ENCODE measurements at regions not wholly inside any gene's neighbourhood (a gene's known extent, or its start where the extent isn't known, plus 50 kb on each side); places are given as distances from the start of the nearest gene placed in this dataset.
"Not testable (repeated sequence)": the region's sequence is repeated elsewhere in the genome, so short reads cannot be mapped to it uniquely, and the experiment has no call there.

DNA sequence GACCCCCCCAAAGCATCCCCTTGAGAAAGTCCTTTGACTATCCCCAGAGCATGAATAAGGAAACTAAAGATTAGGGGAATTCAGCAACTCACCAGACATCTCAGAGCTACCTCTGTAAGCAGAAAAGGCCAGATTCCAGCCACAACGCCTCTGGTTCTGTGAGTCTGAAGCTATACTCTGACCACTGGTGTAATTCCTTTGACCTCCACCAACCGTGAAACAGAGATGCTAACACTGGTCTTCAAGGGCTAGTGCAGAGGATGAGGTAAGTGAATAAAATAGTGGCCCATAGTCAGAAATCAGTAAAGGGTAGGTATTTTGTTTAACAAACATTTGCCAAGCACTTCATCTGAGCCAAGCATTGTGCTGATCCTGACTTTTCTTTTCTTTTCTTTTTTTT lies 353.4 kb downstream of the NPIPA8 start:
- no peak for DNase-seq

DNA sequence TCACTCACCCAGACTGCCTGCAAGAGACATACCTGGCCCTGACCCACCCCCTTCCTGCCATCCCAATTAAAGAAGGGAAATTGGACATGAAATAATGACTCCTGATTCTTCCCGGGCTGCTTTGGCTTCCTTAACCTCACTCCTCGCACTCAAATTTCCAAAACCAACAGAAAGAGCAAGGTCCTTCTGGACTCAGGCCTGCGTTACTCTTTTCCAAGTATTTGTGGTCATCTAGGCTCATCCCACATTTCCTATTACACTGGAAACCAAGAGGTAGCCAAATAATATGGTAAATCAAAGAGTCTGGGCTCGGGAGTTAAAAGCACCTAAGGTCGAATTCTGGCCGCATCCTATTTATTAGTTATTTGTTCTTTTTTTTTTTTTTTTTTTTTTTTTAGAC lies 359.3 kb downstream of the NPIPA8 start:
- DNase-seq, result no peak

- no peak for DNase-seq
These were observed 364.0 kb downstream of the NPIPA8 start for GRCh38 chr16:17972460-17972943.

DNA sequence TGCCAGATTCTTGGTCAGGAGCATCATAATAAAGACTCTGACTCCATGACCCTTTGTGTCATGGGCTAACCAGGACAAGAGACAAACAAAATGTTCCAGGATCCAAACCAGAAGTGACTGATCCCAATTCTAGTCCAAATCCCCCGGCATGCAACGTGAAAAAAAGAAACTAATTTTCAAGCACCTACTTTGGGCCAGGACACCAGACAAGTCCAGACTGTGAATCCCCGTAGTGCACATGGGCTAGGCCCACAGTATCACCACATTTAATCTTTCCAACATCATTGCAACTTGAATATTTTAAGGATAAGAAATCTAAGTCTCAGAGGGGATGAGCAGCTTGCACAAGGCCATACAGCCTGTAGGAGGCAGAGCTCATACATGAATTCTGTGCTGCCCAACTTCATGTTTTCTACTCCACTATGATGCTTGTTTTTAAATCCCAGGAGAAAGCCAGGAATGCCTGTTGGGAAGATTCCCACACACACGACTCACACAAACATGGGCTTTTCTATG lies 365.7 kb downstream of the NPIPA8 start:
- DNase-seq, result no peak

DNA sequence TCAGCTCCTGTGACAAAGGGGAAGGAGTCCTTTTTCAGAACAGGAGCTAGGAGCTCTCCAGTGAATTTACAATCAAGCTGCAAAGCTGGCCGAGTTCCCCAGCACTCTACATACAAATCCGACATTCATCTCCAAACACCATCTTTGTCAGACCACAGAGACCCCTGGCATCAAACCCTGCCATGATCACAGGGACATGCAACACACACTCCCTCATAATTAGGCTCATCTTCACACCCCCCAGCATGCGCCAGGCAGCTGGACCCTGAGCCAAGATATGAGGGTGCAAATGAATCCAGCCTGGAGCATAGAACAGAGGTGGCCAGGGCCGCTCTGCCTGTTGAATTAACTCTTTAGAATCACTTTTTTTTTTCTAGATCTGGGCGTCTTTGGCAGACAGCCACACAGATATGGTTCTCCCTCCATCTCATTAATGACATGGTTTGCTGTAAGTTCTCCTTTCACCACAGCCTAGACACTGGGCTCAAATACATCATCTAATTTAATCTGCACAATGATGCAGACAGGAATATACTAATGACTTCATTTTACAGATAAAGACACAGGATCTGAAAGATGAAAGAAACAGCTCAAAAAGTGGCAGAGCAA lies 366.3 kb downstream of the NPIPA8 start:
- DNase-seq, result no peak

DNA sequence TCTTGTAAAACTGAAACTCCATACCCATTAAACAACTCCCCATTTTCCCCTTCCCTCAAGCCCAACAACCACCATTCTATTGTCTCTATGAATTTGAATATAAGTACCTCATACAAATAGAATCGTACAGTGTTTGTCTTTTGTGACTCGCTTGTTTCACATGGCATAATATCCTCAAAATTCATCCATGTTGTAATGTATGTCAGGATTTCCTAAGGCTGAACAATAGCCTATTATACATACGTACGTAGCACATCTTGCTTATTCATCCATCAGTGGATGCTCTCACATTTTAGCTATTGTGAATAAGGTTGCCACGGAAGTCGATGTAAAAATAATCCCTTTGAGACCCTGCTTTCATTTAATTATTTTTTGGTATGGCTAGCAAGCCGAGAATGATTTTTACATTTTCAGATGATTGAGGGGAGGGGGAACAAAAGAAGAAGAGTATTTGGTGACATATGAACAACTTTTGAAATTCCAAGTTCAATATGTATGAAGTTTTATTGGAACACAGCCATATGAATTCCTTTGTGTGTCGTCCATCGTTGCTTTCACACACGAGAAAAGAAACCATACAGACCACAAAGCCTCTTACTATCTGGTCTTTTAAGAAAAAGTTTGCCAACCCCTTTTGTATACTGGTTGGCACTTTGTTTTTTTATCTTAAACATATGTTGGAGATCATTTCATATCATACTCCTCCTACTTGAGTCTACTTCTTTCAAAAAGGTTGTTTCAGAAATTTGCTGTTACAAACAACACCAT lies 371.2 kb downstream of the NPIPA8 start:
- no peak for DNase-seq

- no peak for DNase-seq
These were observed 372.3 kb downstream of the NPIPA8 start for GRCh38 chr16:17964196-17964595.

DNA sequence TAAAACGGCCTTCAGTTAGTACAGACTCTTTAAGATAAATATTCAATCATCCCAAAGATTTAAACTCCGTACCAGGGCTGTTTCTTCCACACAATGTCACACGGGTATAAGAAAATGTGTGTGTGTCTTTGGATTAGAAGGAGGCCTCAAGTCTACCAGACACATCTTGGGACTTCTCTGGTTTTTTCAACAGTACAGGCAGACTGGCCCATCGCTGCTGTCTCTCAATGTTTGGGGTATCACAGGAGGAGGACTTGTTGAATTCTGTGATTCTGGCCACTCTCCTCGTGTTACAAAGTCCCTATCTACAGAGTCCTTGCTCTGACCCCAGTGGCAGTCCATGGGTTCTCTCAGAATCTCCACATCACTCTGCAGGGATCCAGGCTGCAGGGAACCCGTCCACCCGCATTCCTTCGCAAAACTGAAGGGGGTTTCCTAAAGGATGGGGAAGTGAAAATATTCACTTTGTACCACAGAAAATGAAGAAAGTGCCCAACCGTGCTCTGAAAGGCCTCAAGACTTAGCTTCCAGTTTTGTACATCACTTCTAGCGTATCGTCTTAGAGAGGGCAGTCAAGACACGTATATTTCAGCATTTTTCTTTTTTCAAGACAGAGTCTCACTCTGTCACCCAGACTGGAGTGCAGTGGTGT lies 373.2 kb downstream of the NPIPA8 start:
- no peak for DNase-seq

- no peak for DNase-seq
These were observed 373.8 kb downstream of the NPIPA8 start for GRCh38 chr16:17962726-17963125.

DNA sequence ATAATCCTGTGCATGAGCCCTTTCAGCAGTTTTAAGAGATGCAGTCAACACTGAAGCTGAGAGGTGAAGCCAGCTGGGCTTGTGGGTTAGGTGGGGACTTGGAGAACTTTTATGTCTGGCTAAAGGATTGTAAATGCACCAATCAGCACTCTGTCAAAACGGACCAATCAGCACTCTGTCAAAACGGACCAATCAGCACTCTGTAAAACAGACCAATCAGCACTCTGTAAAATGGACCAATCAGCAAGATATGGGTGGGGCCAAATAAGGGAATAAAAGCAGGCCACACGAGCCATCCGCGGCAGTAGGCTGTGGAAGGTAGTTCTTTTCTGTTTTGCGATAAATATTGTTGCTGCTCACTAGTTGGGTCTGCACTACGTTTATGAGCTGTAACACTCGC lies 374.7 kb downstream of the NPIPA8 start:
- not testable (repeated sequence) for DNase-seq

- DNase-seq, result no peak
These were observed 385.2 kb downstream of the NPIPA8 start for GRCh38 chr16:17951378-17951777.

DNA sequence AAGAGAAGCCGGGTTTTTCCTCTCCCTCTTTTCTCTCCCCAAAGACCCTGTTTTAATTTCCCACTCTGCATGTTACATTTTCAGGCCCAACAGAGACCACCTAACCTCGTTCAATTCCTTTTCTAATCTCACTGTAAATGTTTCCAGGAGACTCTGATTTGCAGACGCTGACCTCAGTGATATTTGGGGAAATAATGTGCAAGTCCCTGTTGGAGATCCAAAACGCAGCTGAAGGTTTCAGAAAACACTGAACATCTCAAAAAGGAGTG lies 386.6 kb downstream of the NPIPA8 start:
- DNase-seq, result no peak

- no peak for DNase-seq
These were observed 387.2 kb downstream of the NPIPA8 start for GRCh38 chr16:17949141-17949981.

- no peak for DNase-seq
These were observed 388.9 kb downstream of the NPIPA8 start for GRCh38 chr16:17947637-17948036.

GRCh38 chr16:17947165-17947564 lies 389.4 kb downstream of the NPIPA8 start:
- no peak for DNase-seq

GRCh38 chr16:17945080-17945601 lies 391.4 kb downstream of the NPIPA8 start:
- no peak for DNase-seq

DNA sequence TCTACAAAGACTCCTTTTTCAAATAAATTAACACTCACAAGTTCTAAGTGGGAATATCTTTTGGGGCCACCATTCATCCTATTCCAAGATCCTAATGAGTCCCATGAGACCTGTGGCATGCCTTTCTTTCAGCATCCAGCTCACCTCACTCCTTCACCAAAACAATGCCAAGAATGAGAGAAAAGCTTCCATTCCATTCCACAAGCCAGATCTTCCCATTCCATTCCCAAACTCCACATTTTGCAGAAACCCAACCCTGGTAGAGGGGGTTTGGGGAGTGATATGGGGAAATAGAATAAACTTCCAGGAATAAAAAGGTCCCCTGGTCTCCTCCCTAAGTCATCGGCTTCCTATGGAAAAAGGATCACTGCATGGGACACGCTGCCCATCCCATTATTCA lies 392.2 kb downstream of the NPIPA8 start:
- DNase-seq, result no peak

- no peak for DNase-seq
These were observed 394.5 kb downstream of the NPIPA8 start for GRCh38 chr16:17942067-17942466.

DNA sequence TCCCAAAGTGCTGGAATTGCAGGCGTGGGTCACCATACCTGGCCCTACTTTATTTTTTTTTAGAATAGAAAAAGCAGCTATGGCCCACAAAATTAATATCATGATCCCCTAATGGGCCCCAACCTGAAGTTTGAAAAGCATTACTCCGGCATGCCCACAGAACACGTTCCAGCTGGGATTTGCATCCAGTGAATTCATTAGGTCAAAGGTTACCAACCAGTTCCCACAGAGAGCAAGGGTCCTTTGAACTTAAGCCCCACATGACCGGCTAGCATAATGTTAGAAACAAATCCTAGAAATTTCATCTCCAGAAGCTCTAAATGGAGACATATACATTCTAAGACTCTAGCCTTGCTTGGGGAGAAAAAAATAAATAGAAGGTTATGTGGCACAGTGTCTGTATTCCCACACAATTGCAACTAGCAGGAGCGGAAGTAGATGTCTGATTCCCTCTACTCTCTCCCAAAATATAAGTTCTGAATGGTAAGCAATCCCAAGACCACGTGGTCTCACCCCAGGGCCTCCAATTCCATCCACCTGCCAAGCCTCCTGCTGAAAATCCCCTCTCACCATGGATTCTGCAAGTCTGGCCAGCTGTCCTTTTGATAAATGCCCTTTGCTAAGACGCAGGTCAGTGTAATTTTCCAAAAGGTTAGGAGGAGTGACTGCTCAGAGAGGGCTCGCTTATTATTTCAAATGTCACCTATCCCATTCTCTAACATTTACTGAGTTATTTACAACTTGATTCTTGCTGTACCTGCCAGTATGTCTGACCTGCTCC lies 395.8 kb downstream of the NPIPA8 start:
- no peak for DNase-seq

GRCh38 chr16:17939723-17940122 lies 396.8 kb downstream of the NPIPA8 start:
- no peak for DNase-seq

GRCh38 chr16:17939122-17939536 lies 397.4 kb downstream of the NPIPA8 start:
- no peak for DNase-seq

GRCh38 chr16:17938546-17938945 lies 398.0 kb downstream of the NPIPA8 start:
- no peak for DNase-seq

Data from stimulated activated CD4-positive, alpha-beta T cell treated with anti-CD3 and anti-CD28 coated beads, Interleukin-15, amount 100 ng/mL, for 24 hours (primary cell).